ENCODE measurements at regions not wholly inside any gene's neighbourhood (a gene's known extent, or its start where the extent isn't known, plus 50 kb on each side); places are given as distances from the start of the nearest gene placed in this dataset.

- H3K4me3 ChIP-seq (ENCODE audit: low read depth in 2 of 2, low read length in 1 of 2) = no peak overlapping the region
- no peak overlapping the region for H3K9ac ChIP-seq
- POLR2A ChIA-PET = no interaction called here
- no peaks in the 10 kb centered on the region for H3K9me2 ChIP-seq
- H3K4me1 ChIP-seq (ENCODE audit: control insufficient read depth in 1 of 2, insufficient read depth in 2 of 2, low read depth in 1 of 2, low read length in 1 of 2) = no peaks in the 10 kb centered on the region
- no peak overlapping the region for H3K27ac ChIP-seq (ENCODE audit: low read depth in 2 of 2, low read length in 1 of 2)
- no peak for DNase-seq
- no peaks in the 10 kb centered on the region for H3K36me3 ChIP-seq (replicated peaks in 1 of 2; ENCODE audit: control insufficient read depth in 1 of 2, insufficient read depth in 2 of 2, low read length in 1 of 2)
- no peaks in the 10 kb centered on the region for H3K27me3 ChIP-seq (ENCODE audit: insufficient read depth)
- CTCF ChIA-PET = no interaction called here
- H3K79me2 ChIP-seq (ENCODE audit: insufficient read depth) = no peaks in the 10 kb centered on the region
- H2AFZ ChIP-seq (ENCODE audit: low read depth) = no peak overlapping the region
- H4K20me1 ChIP-seq (ENCODE audit: insufficient read depth) = no peaks in the 10 kb centered on the region
- TF ChIP-seq GATA2 (CRISPR knock-in tag; IDR thresholded peaks at IDR 0.05) (no peak), RFX5 (IDR thresholded peaks at IDR 0.05; ENCODE audit: low read length) (no peak), RXRA (IDR thresholded peaks at IDR 0.05; ENCODE audit: borderline replicate concordance, low read depth) (no peak), JUND (IDR thresholded peaks at IDR 0.05) (no peak), NFIC (IDR thresholded peaks at IDR 0.05; ENCODE audit: borderline replicate concordance) (no peak), CHD2 (IDR thresholded peaks at IDR 0.05; ENCODE audit: low read length, partially characterized antibody) (no peak), EZH2phosphoT487 (IDR thresholded peaks at IDR 0.05; ENCODE audit: borderline replicate concordance, low read depth) (no peak), MEF2A (IDR thresholded peaks at IDR 0.05; ENCODE audit: borderline replicate concordance, low read depth) (no peak), SIN3A (IDR thresholded peaks at IDR 0.05; ENCODE audit: borderline replicate concordance, low read depth, low read length) (no peak), TCF12 (IDR thresholded peaks at IDR 0.05) (no peak), MXI1 (IDR thresholded peaks at IDR 0.05; ENCODE audit: low read depth, low read length) (no peak), ELF1 (IDR thresholded peaks at IDR 0.05) (no peak), USF2 (IDR thresholded peaks at IDR 0.05; ENCODE audit: borderline replicate concordance, low read depth, low read length) (no peak), TEAD4 (IDR thresholded peaks at IDR 0.05; ENCODE audit: borderline replicate concordance, insufficient read depth) (no peak), USF1 (IDR thresholded peaks at IDR 0.05; ENCODE audit: borderline replicate concordance, low read depth) (no peak), CTCF (IDR thresholded peaks at IDR 0.05) (no peak), NRF1 (IDR thresholded peaks at IDR 0.05; ENCODE audit: low read depth, low read length) (no peak)
- H3K4me2 ChIP-seq = no peak overlapping the region
- H3F3A ChIP-seq (replicated peaks; ENCODE audit: insufficient read depth) = no peaks in the 10 kb centered on the region
- H3K9me3 ChIP-seq = no peaks in the 10 kb centered on the region
- 42% methylated on average over 11 of the region's 11 CpGs for WGBS (ENCODE audit: low lambda C conversion rate)
Observed at GRCh38 chr3:168476360-168476980, 380.7 kb upstream of the GOLIM4 start.

Data from SK-N-SH (cell line).